ENCODE measurements at regions not wholly inside any gene's neighbourhood (a gene's known extent, or its start where the extent isn't known, plus 50 kb on each side); places are given as distances from the start of the nearest gene placed in this dataset.

GRCh38 chr4:141567326-141567915 is 69.0 kb upstream of the IL15 start:
- Histone ChIP-seq H3K79me2 (ENCODE audit: insufficient read depth) (no peaks in the 10 kb centered on the region), H3K36me3 (replicated peaks in 1 of 2; ENCODE audit: control insufficient read depth in 1 of 2, insufficient read depth in 2 of 2, low read length in 1 of 2) (no peaks in the 10 kb centered on the region), H3K27ac (ENCODE audit: low read depth in 2 of 2, low read length in 1 of 2) (no peak overlapping the region), H2AFZ (ENCODE audit: low read depth) (no peak overlapping the region), H3K9ac (no peak overlapping the region), H3F3A (replicated peaks; ENCODE audit: insufficient read depth) (peaks cover 11% of the 10 kb centered on the region), H3K27me3 (ENCODE audit: insufficient read depth) (no peaks in the 10 kb centered on the region), H3K4me3 (ENCODE audit: low read depth in 2 of 2, low read length in 1 of 2) (no peak overlapping the region), H3K9me2 (no peaks in the 10 kb centered on the region), H3K4me2 (no peak overlapping the region), H3K4me1 (ENCODE audit: control insufficient read depth in 1 of 2, insufficient read depth in 2 of 2, low read depth in 1 of 2, low read length in 1 of 2) (peaks cover 0 to 6% of the 10 kb centered on the region in 2 experiments; a peak in 2 of 4 replicates), H3K9me3 (no peaks in the 10 kb centered on the region), H4K20me1 (ENCODE audit: insufficient read depth) (no peaks in the 10 kb centered on the region)
- TF ChIP-seq RXRA (IDR thresholded peaks at IDR 0.05; ENCODE audit: borderline replicate concordance, low read depth) = no peak
- TF ChIP-seq PBX3 (IDR thresholded peaks at IDR 0.05) = no peak
- TF ChIP-seq REST (IDR thresholded peaks at IDR 0.05; ENCODE audit: low read depth, low read length) = no peak
- no peak for TF ChIP-seq RCOR1 (IDR thresholded peaks at IDR 0.05; ENCODE audit: low read length)
- TF ChIP-seq RAD21 (IDR thresholded peaks at IDR 0.05; ENCODE audit: low read length) = no peak
- no peak for TF ChIP-seq CTCF (IDR thresholded peaks at IDR 0.05)
- no peak for TF ChIP-seq POLR2AphosphoS5 (IDR thresholded peaks at IDR 0.05; ENCODE audit: low read depth, low read length)
- no peak for TF ChIP-seq YY1 (IDR thresholded peaks at IDR 0.05; ENCODE audit: low read depth)
- no peak for TF ChIP-seq EP300 (IDR thresholded peaks at IDR 0.05; ENCODE audit: borderline replicate concordance in 1 of 2, low read depth in 1 of 2, low read length in 1 of 2)
- TF ChIP-seq FOSL2 (IDR thresholded peaks at IDR 0.05; ENCODE audit: borderline replicate concordance, low read depth) = no peak
- TF ChIP-seq FOXJ3 (CRISPR knock-in tag; IDR thresholded peaks at IDR 0.05) = no peak
- TF ChIP-seq SIN3A (IDR thresholded peaks at IDR 0.05; ENCODE audit: borderline replicate concordance, low read depth, low read length) = no peak
- no peak for TF ChIP-seq TCF12 (IDR thresholded peaks at IDR 0.05)
- 85% methylated on average over 4 of the region's 4 CpGs for WGBS (ENCODE audit: low lambda C conversion rate)
- ChIA-PET CTCF (interaction anchor here (1.0 kb wide), 1 partner anchor 19 kb away, joined by 4 read pairs; no protein-coding TSS in a partner anchor), POLR2A (no interaction called here)
- DNase-seq = no peak

Measured in SK-N-SH (cell line).